Panc1 (cell line): ENCODE measurements at regions not wholly inside any gene's neighbourhood (a gene's known extent, or its start where the extent isn't known, plus 50 kb on each side); places are given as distances from the start of the nearest gene placed in this dataset.

Source experiments
- ATAC-seq: fragments of 200-7000 bp; cut with Tn5 transposase; 2 replicates; pipeline ENCODE4 v1.9.1; 2020; ENCODE audit warnings: mild to moderate bottlenecking, moderate library complexity
- BruUV-seq: library from RNA; stranded (reverse); fragments of 400-500 nt; replicated peaks from 2 replicates; lab custom pipeline; 2021; lab: Mats Ljungman, UMichigan
- CTCF ChIA-PET: fragments of 300-600 bp; sonication (Branson Sonifier 250); formaldehyde crosslinking; loops from one replicate; lab custom pipeline; 2022; ENCODE audit warnings: antibody characterized with exemption; lab: Charles Lee
- POLR2A ChIA-PET: fragments of 300-600 bp; sonication (Branson Sonifier 250); formaldehyde crosslinking; loops from one replicate; lab custom pipeline; 2022; ENCODE audit warnings: antibody characterized with exemption; lab: Charles Lee
- DNase-seq: peaks from one replicate; pipeline ENCODE4 v3.0.0-alpha.2; 2010; ENCODE audit warnings: low read depth, low spot score
- H3K27ac ChIP-seq: 2 replicates; pipeline ENCODE4 v1.5.1; 2011; ENCODE audit warnings: mild to moderate bottlenecking, low read length, inconsistent platforms
- H3K27me3 ChIP-seq: fragments of 200-500 bp; sonication (Bioruptor generic); 2 replicates; pipeline ENCODE4 v1.6.0; 2014; ENCODE audit warnings: low read length, inconsistent platforms; ENCODE audit not compliant: control insufficient read depth, insufficient read depth
- H3K36me3 ChIP-seq: fragments of 200-500 bp; sonication (Bioruptor generic); 2 replicates; pipeline ENCODE4 v1.5.1; 2014; ENCODE audit warnings: inconsistent platforms, mild to moderate bottlenecking, low read length, moderate library complexity; ENCODE audit not compliant: control insufficient read depth, insufficient read depth
- H3K4me1 ChIP-seq: 2 replicates; pipeline ENCODE4 v1.5.1; 2011; ENCODE audit warnings: inconsistent platforms, mild to moderate bottlenecking, low read length, moderate library complexity; ENCODE audit not compliant: control insufficient read depth, insufficient read depth
- H3K4me3 ChIP-seq, 2 experiments: 2 replicates each; pipeline ENCODE4 v1.5.1; 2011 to 2012; ENCODE audit warnings: low read depth in 2 of 2, low read length in 2 of 2, mild to moderate bottlenecking in 2 of 2, inconsistent platforms in 1 of 2, moderate library complexity in 1 of 2
- H3K9me3 ChIP-seq: fragments of 200-500 bp; sonication (Bioruptor generic); 2 replicates; pipeline ENCODE4 v1.5.1; 2014; ENCODE audit warnings: low read depth, mild to moderate bottlenecking, inconsistent platforms, low read length, moderate library complexity; ENCODE audit not compliant: control insufficient read depth, insufficient read depth
- CTCF ChIP-seq: fragments of 450-650 bp; IDR thresholded peaks from 2 replicates; pipeline ENCODE4 v1.5.1; 2017; ENCODE audit warnings: mild to moderate bottlenecking
- POLR2AphosphoS5 ChIP-seq: IDR thresholded peaks from 2 replicates; pipeline ENCODE4 v1.6.1; 2012; ENCODE audit warnings: mild to moderate bottlenecking, low read depth, low read length, moderate library complexity
- REST ChIP-seq, 2 experiments: IDR thresholded peaks; 2 replicates each; pipeline ENCODE4 v1.6.1; 2011 to 2012; ENCODE audit warnings: low read depth in 2 of 2, control low read depth in 1 of 2, low read length in 1 of 2, mild to moderate bottlenecking in 1 of 2, moderate library complexity in 1 of 2; ENCODE audit not compliant: insufficient read depth in 1 of 2
- SIN3A ChIP-seq: IDR thresholded peaks from 2 replicates; pipeline ENCODE4 v1.6.1; 2012; ENCODE audit warnings: low read depth, mild to moderate bottlenecking, low read length, moderate library complexity, borderline replicate concordance; ENCODE audit not compliant: insufficient read depth
- TCF7L2 ChIP-seq: IDR thresholded peaks from 2 replicates; pipeline ENCODE4 v1.6.1; 2011; ENCODE audit warnings: mild to moderate bottlenecking, low read depth, low read length, inconsistent platforms
- in situ Hi-C: cut with HindIII; loops from 2 replicates; pipeline ENCODE4 v1.10.0; 2016; ENCODE audit warnings: low sequenced_read_pairs, low pct_unique_long_range_greater_than_20kb
- intact Hi-C: fragments of 100-400 bp; cut with micrococcal nuclease; formaldehyde crosslinking; loops from one replicate; pipeline ENCODE4 v1.10.0; 2022; ENCODE audit not compliant: unreplicated experiment

GRCh38 chr6:1227935-1228753 lies 83.8 kb upstream of the FOXQ1 start:
- Histone ChIP-seq H3K36me3 (no peaks in the 10 kb centered on the region), H3K4me1 (no peaks in the 10 kb centered on the region), H3K9me3 (no peaks in the 10 kb centered on the region), H3K27ac (no peak overlapping the region), H3K4me3 (no peak overlapping the region), H3K27me3 (peaks cover 6% of the 10 kb centered on the region; the same call in 1 of the 2 replicates)
- BruUV-seq, result no TSS peak
- POLR2A ChIA-PET, result no interaction called here
- in situ Hi-C loops, result no loop called here
- DNase-seq, result no peak
- TF ChIP-seq REST (IDR thresholded peaks at IDR 0.05; ENCODE audit: insufficient read depth in 1 of 2, low read depth in 2 of 2, low read length in 1 of 2) (no peak), POLR2AphosphoS5 (no peak), CTCF (no peak), TCF7L2 (no peak), SIN3A (no peak)
- intact Hi-C loops, result no loop called here
- CTCF ChIA-PET, result no interaction called here
- ATAC-seq, result no peak

- ChIA-PET POLR2A (no interaction called here), CTCF (no interaction called here)
- TF ChIP-seq CTCF (no peak), POLR2AphosphoS5 (no peak), TCF7L2 (no peak), SIN3A (no peak), REST (IDR thresholded peaks at IDR 0.05; ENCODE audit: insufficient read depth in 1 of 2, low read depth in 2 of 2, low read length in 1 of 2) (no peak)
- Histone ChIP-seq H3K27ac (no peak overlapping the region), H3K4me3 (no peak overlapping the region), H3K4me1 (no peaks in the 10 kb centered on the region), H3K36me3 (no peaks in the 10 kb centered on the region), H3K27me3 (peaks cover 5% of the 10 kb centered on the region; the same call in 1 of the 2 replicates), H3K9me3 (no peaks in the 10 kb centered on the region)
- intact Hi-C loops, result no loop called here
- ATAC-seq (no peak), DNase-seq (no peak)
- in situ Hi-C loops, result no loop called here
- BruUV-seq, result no TSS peak
Observed at GRCh38 chr6:1227600-1227934, 84.3 kb upstream of the FOXQ1 start.
